Mononuclear cell (primary cell): ENCODE measurements at regions not wholly inside any gene's neighbourhood (a gene's known extent, or its start where the extent isn't known, plus 50 kb on each side); places are given as distances from the start of the nearest gene placed in this dataset.

Source experiments
- H3K27me3 ChIP-seq: 2 replicates; pipeline ENCODE4 v1.6.0; 2011; ENCODE audit warnings: low read length, control low read depth; ENCODE audit not compliant: insufficient read depth
- H3K4me1 ChIP-seq: 2 replicates; pipeline ENCODE4 v1.5.1; 2011; ENCODE audit warnings: mild to moderate bottlenecking, low read length, control low read depth; ENCODE audit not compliant: insufficient read depth
- H3K4me3 ChIP-seq: 2 replicates; pipeline ENCODE4 v1.5.1; 2011; ENCODE audit warnings: mild to moderate bottlenecking, low read length, moderate library complexity
- H3K9me3 ChIP-seq: 2 replicates; pipeline ENCODE4 v1.5.1; 2011; ENCODE audit warnings: low read depth, mild to moderate bottlenecking, control low read depth, low read length

DNA sequence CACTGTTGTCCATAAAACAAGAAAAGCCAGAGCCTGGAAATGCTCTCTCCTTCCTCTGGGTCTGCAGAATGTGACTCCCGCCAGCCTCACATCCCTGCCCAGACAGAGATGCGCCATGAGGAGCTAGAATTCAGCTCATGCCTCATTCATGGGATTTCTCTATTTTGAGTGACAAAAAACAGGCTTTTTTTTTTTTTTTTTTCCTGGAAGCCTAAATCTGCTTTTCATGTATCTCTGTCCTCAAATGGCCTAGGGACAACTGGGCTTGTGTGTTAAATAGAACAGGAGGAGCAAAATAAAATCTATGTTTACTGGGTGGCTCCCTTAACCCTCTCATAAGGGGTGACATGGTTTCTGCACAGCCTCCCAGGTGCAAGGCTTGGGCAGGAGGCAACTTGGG is 679.7 kb upstream of the AUTS2 start:
- Histone ChIP-seq H3K4me3 (no peak overlapping the region), H3K4me1 (no peaks in the 10 kb centered on the region), H3K9me3 (no peaks in the 10 kb centered on the region), H3K27me3 (no peaks in the 10 kb centered on the region)

DNA sequence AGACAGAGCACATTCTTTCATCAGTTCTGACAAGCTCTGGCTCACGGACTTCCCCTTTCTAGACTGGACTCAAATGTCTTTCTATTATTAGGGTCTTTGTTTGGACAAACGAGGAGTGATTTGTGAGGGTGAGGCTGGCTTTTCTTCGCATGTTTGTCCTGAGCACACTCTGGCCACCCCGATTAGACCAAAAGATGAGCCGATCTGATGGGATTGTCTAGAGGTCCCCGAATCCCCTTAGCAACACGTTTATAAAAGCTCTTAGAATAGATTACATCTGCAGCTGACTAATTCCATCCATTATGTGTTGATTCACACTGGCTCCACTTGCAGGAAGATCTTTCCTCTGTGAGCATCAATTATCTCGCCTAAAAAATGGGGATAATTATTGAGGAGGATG is 675.4 kb upstream of the AUTS2 start:
- H3K9me3 ChIP-seq: no peaks in the 10 kb centered on the region
- no peaks in the 10 kb centered on the region for H3K4me1 ChIP-seq
- no peak overlapping the region for H3K4me3 ChIP-seq
- no peaks in the 10 kb centered on the region for H3K27me3 ChIP-seq

DNA sequence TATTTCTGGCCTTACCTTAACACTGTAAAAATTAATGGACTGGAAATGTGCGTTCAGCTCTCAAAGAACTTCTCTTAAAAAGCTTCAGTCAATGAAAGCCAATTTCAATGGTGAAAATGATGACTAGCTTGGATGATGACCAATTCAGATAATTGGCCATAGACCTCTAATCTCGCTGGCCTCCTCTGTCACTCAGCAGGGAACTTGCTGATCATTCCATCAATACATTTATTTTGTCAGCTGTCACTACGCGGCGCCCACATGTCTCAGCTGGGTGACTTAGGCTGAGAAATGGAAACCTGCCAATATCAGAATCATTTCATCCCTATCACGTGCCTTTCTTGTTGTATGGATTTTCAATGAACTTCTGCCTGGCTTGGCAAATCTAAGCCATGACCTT is 673.0 kb upstream of the AUTS2 start:
- Histone ChIP-seq H3K27me3 (no peaks in the 10 kb centered on the region), H3K4me3 (no peak overlapping the region), H3K9me3 (no peaks in the 10 kb centered on the region), H3K4me1 (no peaks in the 10 kb centered on the region)

GRCh38 chr7:68929781-68930261 is 668.5 kb upstream of the AUTS2 start:
- Histone ChIP-seq H3K9me3 (no peaks in the 10 kb centered on the region), H3K4me3 (no peak overlapping the region), H3K27me3 (no peaks in the 10 kb centered on the region), H3K4me1 (no peaks in the 10 kb centered on the region)

DNA sequence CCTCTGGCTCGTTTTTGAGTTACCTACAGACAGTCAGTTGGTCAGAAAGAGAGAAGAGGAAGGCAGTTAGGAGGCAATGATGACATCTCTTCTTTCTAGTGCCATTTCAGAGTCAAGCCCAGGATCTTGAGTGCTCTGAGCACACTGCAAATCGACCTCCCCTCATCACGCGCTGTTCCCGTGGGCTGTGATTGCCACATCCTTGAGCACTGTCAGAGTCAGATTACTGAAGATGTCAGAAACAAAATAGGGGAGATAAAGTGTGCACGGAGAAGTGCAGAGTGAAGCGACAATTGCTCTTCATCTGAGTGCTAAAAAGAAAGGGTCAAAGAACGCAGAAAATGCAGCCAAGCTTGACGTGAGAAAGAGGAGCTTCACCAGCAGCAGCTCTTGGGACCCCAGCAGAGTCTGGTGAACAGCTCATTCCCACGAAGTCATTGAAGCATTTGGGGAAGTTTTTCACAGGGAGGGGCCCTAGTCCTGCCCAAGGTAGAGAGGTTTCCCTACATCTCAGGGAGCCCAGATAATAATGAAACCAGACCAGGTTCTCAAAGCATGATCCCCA is 661.7 kb upstream of the AUTS2 start:
- H3K4me1 ChIP-seq: no peaks in the 10 kb centered on the region
- no peaks in the 10 kb centered on the region for H3K27me3 ChIP-seq
- H3K4me3 ChIP-seq: no peak overlapping the region
- peaks cover 12% of the 10 kb centered on the region for H3K9me3 ChIP-seq

- no peak overlapping the region for H3K4me3 ChIP-seq
- H3K9me3 ChIP-seq: peaks cover 12% of the 10 kb centered on the region
- H3K27me3 ChIP-seq: no peaks in the 10 kb centered on the region
- no peaks in the 10 kb centered on the region for H3K4me1 ChIP-seq
Measured at GRCh38 chr7:68938151-68938550, 660.1 kb upstream of the AUTS2 start.

DNA sequence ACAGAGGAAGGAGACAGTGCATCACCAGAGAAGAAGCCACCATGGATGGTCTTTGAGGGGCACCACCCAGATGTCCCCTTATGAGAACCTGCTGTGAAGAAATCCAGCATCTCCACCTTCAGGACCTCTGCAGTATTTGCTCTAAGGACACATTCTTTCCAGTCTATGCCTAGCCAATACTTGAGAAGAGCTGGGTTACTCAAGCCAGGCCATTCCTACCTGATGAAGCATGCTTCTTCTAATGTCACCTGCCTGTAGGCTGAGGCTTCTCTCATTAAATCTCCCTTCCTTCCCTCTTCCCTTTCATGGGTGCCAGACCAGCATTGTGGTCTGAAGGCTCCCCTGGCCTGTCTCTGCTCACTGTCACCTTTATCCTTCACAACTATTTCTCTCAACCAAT is 654.5 kb upstream of the AUTS2 start:
- no peak overlapping the region for H3K4me3 ChIP-seq
- no peaks in the 10 kb centered on the region for H3K4me1 ChIP-seq
- peaks cover 7% of the 10 kb centered on the region for H3K9me3 ChIP-seq
- no peaks in the 10 kb centered on the region for H3K27me3 ChIP-seq

- no peaks in the 10 kb centered on the region for H3K4me1 ChIP-seq
- H3K27me3 ChIP-seq: no peaks in the 10 kb centered on the region
- H3K4me3 ChIP-seq: no peak overlapping the region
- no peaks in the 10 kb centered on the region for H3K9me3 ChIP-seq
Measured at GRCh38 chr7:68955656-68956055, 642.6 kb upstream of the AUTS2 start.

DNA sequence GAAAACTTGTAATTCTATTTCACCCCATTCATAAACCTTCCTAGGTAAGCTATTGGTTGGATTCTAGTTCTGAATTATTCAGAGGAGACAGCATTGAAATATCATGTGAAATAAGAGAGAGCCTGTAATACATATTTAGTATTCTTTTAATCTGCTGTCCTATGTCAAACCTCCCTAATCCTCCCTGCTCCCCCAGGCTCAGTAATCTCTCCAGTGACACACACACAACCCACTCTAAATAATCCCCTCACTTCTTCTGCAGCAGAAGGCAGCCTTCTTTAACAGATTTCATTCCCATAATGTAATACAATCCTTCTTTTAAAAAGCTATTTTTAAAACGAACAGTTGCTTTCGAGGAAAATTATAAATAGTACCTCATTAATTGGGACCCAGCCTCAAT is 639.7 kb upstream of the AUTS2 start:
- H3K9me3 ChIP-seq: no peaks in the 10 kb centered on the region
- H3K27me3 ChIP-seq: no peaks in the 10 kb centered on the region
- no peak overlapping the region for H3K4me3 ChIP-seq
- no peaks in the 10 kb centered on the region for H3K4me1 ChIP-seq

- Histone ChIP-seq H3K27me3 (no peaks in the 10 kb centered on the region), H3K4me1 (no peaks in the 10 kb centered on the region), H3K9me3 (no peaks in the 10 kb centered on the region), H3K4me3 (no peak overlapping the region)
Measured at GRCh38 chr7:68963552-68963951, 634.7 kb upstream of the AUTS2 start.

DNA sequence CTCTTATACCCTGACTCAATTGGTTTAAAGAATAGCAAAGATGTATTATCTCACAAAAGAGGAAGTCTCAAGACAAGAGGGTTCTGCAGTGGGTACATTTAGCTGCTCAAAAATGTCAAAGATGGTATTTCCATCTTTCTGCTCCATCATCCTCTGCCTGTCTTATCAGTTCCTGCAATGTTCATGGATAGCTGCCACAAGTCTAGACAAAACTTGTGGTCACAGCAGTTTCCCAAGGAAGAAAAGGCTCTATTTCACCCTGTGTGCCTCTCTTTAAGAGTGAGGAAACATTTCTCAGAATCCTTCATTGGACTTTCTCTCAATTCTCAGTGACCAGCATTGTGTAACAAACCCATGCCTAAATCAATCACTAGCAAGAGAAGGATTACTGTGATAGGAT is 634.2 kb upstream of the AUTS2 start:
- Histone ChIP-seq H3K4me3 (no peak overlapping the region), H3K27me3 (no peaks in the 10 kb centered on the region), H3K4me1 (no peaks in the 10 kb centered on the region), H3K9me3 (no peaks in the 10 kb centered on the region)

GRCh38 chr7:68965351-68965750 is 632.9 kb upstream of the AUTS2 start:
- H3K4me3 ChIP-seq: no peak overlapping the region
- no peaks in the 10 kb centered on the region for H3K4me1 ChIP-seq
- H3K27me3 ChIP-seq: no peaks in the 10 kb centered on the region
- H3K9me3 ChIP-seq: no peaks in the 10 kb centered on the region

GRCh38 chr7:68967598-68967997 is 630.7 kb upstream of the AUTS2 start:
- Histone ChIP-seq H3K4me3 (no peak overlapping the region), H3K9me3 (no peaks in the 10 kb centered on the region), H3K27me3 (no peaks in the 10 kb centered on the region), H3K4me1 (no peaks in the 10 kb centered on the region)

- Histone ChIP-seq H3K4me3 (no peak overlapping the region), H3K27me3 (no peaks in the 10 kb centered on the region), H3K9me3 (no peaks in the 10 kb centered on the region), H3K4me1 (no peaks in the 10 kb centered on the region)
Measured at GRCh38 chr7:68969571-68969970, 628.7 kb upstream of the AUTS2 start.

DNA sequence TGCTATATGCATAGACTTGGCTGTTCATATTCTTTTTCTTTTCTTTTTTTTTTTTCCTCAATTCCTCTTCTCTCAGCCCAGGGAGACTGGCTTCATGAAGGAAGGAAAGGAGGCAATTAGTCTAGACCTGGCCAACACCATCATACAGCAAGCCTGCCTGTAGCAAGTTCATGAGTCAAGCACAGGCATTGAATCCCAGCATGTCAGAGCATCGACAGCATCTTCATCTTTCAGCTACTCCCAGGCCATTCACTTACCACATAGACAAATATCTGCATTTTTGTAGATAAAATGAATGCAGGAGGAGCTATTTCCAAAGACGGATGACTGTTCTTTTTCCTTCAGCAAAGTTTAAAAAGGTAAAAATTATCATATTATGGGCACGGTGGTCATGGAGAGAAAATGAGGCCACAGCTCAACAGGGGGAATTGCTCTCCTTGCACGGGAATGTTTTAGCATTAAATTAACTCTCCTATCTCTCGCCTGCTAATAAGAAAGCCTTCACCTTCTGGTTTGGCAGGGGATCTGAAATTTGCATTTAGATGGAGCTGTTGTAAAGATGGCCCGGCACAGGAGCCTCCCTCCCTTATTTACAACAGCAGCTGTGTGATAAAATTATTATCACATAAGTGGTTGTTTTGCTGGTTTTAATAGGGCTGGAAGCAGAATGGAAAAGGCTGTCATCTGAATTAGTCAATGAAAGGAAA is 626.5 kb upstream of the AUTS2 start:
- Histone ChIP-seq H3K9me3 (no peaks in the 10 kb centered on the region), H3K4me3 (no peak overlapping the region)

DNA sequence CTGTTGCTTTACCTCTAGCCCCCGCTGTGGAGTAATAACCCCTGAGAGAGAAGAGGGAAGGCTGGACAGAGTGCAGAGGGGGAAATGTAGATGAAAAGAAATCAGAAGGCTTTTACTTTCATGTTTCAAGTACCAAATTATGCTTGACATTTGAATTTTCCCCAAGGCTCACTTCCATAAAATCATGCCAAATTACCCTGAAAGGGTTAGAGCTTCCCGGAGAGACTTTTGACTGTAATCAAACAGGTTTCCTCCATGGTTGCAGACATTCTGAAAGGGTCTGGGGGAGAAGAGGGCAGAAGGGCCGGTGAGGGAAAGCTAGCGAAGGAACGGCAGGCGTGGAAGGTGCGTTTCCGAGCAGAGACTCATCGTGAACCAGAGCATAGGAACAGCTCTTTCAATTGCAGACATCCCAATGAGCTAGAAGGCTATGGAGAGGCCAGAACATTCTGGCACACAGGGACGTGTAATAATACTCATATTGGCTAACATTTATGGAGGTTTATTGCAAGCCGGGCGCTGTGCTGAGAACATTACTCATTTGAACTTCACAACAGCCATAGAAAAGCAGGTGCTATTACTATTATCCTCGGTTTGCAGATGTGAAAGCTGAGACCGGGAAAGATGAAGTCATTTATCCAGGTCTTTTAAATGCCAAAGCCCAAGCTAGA is 620.8 kb upstream of the AUTS2 start:
- Histone ChIP-seq H3K4me3 (no peak overlapping the region), H3K9me3 (no peaks in the 10 kb centered on the region), H3K4me1 (no peaks in the 10 kb centered on the region), H3K27me3 (no peaks in the 10 kb centered on the region)

More for the DNA sequence above, 626.5 kb upstream of the AUTS2 start:
- Histone ChIP-seq H3K27me3 (no peaks in the 10 kb centered on the region), H3K4me1 (no peaks in the 10 kb centered on the region)
